D721Med (cell line): ENCODE measurements at regions not wholly inside any gene's neighbourhood (a gene's known extent, or its start where the extent isn't known, plus 50 kb on each side); places are given as distances from the start of the nearest gene placed in this dataset.

Experiments
- DNase-seq: peaks from one replicate; pipeline ENCODE4 v3.0.0; 2011; ENCODE audit warnings: low spot score; ENCODE audit not compliant: insufficient read length
- FAIRE-seq: peaks from 2 replicates; lab custom pipeline; 2011; peaks lifted over from hg19 to GRCh38; lab: Jason Lieb, UNC
- CTCF ChIP-seq: IDR thresholded peaks from 2 replicates; pipeline ENCODE4 v1.5.1; 2012; ENCODE audit warnings: mild to moderate bottlenecking, control low read depth; ENCODE audit not compliant: insufficient read depth; ENCODE audit errors: missing control alignments

DNA sequence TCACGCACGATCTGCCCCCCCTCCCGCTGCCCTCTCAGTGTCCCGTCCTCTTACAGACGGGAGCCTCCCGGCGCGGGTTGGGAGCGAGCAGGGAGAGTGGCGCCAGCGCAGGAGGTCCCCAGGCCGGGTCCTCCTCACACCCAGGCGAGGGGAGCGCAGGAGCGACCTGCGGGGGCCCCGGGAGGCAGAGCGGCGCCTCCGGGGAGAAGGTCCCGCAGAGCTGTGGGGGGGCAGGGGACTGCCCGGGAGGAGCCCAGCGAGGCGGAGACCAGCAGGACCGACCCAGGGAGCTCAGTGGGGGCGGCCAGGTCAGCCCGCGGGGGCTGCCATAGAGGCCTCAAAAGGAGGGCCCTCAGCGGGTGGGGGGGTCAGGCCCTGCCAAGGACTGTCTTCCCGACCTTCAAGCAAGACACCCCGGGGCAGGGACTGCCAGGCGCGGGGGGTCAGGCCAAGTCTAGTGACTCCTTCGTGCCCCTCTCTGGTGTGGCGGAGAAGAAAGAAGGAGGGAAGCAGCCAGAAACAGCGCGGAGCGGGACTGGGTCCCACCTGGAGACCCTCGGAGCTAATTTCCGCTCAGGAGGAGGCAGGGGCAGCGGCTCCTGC lies 123.3 kb upstream of the ERCC6L2 start:
- TF ChIP-seq CTCF: no peak
- DNase-seq (no peak), FAIRE-seq (no peak)

GRCh38 chr9:95751520-95751790 lies 124.0 kb upstream of the ERCC6L2 start:
- TF ChIP-seq CTCF: no peak
- no peak for DNase-seq

DNA sequence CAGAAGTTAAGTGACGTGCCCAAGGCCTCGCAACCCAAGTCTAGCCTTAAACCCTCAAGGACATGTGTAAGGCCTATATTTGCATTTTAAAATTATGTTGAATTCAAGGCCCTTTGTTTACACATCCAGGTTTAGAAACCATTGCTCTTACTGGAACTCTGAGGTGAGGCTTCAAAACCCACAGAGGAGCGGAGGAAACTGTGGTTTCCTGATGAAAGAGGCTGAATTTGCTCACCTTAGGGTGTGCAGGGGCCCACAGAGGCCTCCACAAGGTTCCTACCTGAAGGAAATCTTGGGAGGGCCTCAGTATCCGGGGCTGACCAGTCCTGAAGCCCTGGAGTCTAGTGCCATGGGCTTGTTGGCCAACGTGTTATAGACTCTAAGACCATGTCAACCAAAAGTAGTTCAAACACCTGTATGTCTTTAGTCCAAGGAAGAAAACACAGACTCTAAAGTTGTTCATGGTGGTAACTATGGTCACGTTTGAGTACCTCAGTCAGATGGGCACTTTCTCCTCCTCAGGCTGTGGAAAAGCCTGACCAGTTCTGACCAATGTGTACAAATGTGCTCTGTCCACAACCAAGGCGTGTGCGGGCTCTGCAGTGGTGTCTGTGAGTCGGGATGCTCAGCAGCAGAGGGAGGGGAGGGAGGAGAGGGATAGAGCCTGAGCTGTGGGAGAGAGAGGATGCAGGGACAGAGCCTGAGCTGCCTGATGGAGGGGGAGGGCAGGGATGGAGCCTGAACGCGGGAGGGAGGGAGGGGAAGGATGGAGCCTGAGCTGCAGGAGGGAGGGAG lies 124.6 kb upstream of the ERCC6L2 start:
- no peak for FAIRE-seq
- TF ChIP-seq CTCF: no peak
- no peak for DNase-seq

More at GRCh38 chr9:95751520-95751790, 124.0 kb upstream of the ERCC6L2 start:
- no peak for FAIRE-seq

DNA sequence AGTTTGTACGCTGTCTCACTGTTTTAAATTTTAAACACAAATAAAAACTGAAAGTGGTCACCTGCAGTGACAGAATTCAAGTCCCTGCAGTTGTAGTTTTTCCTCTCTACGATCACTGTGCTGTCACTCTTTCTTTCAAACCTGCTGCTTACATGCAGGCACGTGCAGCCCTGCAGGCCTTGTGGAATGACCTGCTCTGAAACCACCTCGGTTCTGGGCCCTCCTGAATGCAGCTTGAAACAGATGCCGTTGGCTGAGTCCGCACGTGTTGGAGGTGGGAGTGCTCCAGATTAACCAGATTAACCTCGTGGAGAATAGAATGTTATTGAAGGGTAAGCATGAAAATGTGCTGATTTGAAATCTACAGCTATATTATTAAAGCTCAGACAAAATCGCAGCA lies 126.0 kb upstream of the ERCC6L2 start:
- FAIRE-seq (no peak), DNase-seq (no peak)
- TF ChIP-seq CTCF: no peak

DNA sequence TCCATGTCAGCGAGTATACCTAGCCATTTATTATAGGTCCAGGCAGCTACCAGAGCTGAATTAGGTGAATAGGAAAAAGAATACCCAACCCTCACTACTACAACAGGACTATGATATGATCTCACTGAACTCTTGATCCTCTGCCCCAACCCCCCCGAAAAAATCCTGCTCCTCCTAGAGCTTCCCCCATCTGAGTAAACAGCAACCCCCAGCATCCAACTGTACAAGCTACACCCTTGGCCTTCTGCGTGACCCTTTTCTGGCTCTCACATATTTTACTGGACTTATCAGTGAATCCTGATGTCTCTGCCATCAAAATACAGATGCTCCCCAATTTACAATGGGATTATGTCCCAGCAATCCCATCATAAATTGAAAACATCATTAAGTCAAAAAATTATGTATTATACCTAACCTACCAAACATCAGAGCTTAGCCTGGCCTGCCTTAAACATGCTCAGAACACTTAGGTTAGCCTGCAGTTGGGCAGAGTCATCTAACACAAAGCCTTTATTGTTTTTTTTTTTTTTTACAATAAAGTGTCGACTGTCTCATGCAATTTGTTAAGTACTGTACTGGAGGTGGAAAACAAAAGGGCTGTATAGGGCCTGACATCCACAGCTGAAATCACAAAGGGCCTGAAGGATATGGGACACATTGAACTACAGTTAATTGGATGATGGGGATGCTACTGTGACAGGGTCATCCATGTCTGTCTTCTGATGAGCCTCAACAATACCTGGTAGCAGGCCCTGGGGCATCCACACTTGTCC lies 128.9 kb upstream of the ERCC6L2 start:
- DNase-seq (no peak), FAIRE-seq (no peak)
- no peak for TF ChIP-seq CTCF

DNA sequence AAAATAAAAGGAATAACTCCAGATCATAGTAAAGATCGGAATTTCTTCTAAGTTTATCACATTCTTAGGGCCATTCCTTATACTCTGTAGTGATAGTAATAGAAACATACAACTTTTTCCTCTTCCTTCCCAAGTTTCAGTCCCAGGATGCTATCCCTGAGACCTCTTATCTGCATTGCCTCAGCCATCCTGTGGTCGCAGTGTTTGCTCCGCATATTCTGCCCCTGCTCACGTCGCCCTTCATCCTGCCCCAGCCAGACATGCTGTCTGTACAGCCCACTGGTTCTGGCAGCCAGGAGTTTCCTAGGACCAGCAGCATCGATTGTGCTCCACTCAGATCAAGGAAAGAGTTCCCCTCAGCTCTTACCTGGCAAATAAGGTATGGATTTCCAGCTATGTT lies 132.7 kb upstream of the ERCC6L2 start:
- TF ChIP-seq CTCF: no peak
- FAIRE-seq (no peak), DNase-seq (no peak)
